ENCODE measurements at regions not wholly inside any gene's neighbourhood (a gene's known extent, or its start where the extent isn't known, plus 50 kb on each side); places are given as distances from the start of the nearest gene placed in this dataset.

GRCh38 chr2:39504790-39505335 lies 67.8 kb upstream of the MAP4K3 start:
- Mint-ChIP-seq H3K4me3 (peak overlapping the region in 3 of 8 donors; percentile 3 to 84 (median 42)), H3K9me3 (peaks cover 0 to 2% (median 0%) of the 10 kb centered on the region in 7 donors), H3K4me1 (peaks cover 13 to 22% (median 21%) of the 10 kb centered on the region in 3 donors), H3K27ac (no peak overlapping the region), H3K36me3 (no peaks in the 10 kb centered on the region), H3K27me3 (peaks cover 8 to 23% (median 13%) of the 10 kb centered on the region in 3 donors)
- DNase-seq, result no peak
- ATAC-seq (ENCODE audit: low read depth in 2 of 2), result no peak

GRCh38 chr2:39506215-39506614 lies 69.1 kb upstream of the MAP4K3 start:
- no peaks in the 10 kb centered on the region for H3K36me3 Mint-ChIP-seq
- ATAC-seq (ENCODE audit: low read depth in 2 of 2) (no peak), DNase-seq (no peak)
- H3K27me3 Mint-ChIP-seq, result peaks cover 4 to 13% (median 8%) of the 10 kb centered on the region in 3 donors
- peaks cover 13 to 22% (median 21%) of the 10 kb centered on the region in 3 donors for H3K4me1 Mint-ChIP-seq
- no peak overlapping the region for H3K27ac Mint-ChIP-seq
- H3K4me3 Mint-ChIP-seq, result no peak overlapping the region
- H3K9me3 Mint-ChIP-seq, result no peaks in the 10 kb centered on the region

- DNase-seq (no peak), ATAC-seq (ENCODE audit: low read depth in 2 of 2) (no peak)
- no peaks in the 10 kb centered on the region for H3K36me3 Mint-ChIP-seq
- H3K4me3 Mint-ChIP-seq, result no peak overlapping the region
- no peak overlapping the region for H3K27ac Mint-ChIP-seq
- peaks cover 0 to 6% (median 0%) of the 10 kb centered on the region in 3 donors for H3K27me3 Mint-ChIP-seq
- H3K9me3 Mint-ChIP-seq, result no peaks in the 10 kb centered on the region
- peaks cover 9 to 22% (median 15%) of the 10 kb centered on the region in 3 donors for H3K4me1 Mint-ChIP-seq
Measured at GRCh38 chr2:39508198-39508597, 71.1 kb upstream of the MAP4K3 start.

DNA sequence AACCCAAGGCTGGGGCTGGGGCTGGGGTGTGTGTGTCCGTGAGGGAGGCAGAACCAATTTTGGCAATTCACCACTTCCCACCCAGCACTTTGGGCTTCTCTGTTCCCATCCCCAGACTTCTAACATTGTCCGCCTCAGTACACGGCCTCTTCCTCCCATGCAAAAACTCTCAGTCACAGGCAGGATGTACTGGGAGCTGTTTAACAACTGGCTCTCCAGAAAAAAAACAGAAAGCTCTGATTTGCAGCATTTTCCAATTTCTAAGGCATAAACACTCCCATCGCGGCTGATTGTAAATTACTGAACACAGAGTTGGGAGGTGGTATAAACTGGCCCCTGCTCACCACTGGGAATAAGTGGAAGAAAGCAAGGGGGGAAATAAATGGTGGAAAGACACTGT lies 73.1 kb upstream of the MAP4K3 start:
- DNase-seq (no peak), ATAC-seq (ENCODE audit: low read depth in 2 of 2) (no peak)
- peak overlapping the region in 1 of 6 donors; percentile 3 for H3K27ac Mint-ChIP-seq
- H3K4me3 Mint-ChIP-seq, result no peak overlapping the region
- no peaks in the 10 kb centered on the region for H3K36me3 Mint-ChIP-seq
- no peaks in the 10 kb centered on the region for H3K9me3 Mint-ChIP-seq
- H3K4me1 Mint-ChIP-seq, result peaks cover 12 to 14% (median 14%) of the 10 kb centered on the region in 3 donors
- H3K27me3 Mint-ChIP-seq, result peaks cover 0 to 4% (median 0%) of the 10 kb centered on the region in 3 donors

DNA sequence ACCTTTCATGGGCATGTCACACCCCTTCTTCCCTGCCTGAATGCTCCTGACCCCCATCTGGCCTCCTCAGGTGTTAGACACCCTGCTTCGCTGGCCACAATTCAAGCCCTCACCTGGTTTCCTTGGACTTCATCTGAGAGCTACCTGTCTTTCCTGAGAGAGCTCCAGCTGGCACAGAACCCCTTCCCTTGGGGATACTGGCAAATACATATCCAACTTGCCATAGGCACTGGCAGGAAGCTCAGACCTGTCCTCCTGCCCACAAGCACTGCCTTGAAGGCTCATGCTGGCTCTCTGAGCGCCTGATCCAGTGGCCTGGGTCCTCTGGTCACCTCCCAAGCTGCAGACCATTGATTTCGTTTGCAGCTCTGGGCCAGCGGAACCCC lies 74.1 kb upstream of the MAP4K3 start:
- Mint-ChIP-seq H3K4me1 (peaks cover 14 to 16% (median 16%) of the 10 kb centered on the region in 3 donors), H3K9me3 (no peaks in the 10 kb centered on the region), H3K36me3 (peaks cover 0 to 3% of the 10 kb centered on the region in 2 donors), H3K27ac (no peak overlapping the region), H3K27me3 (peaks cover 0 to 4% (median 0%) of the 10 kb centered on the region in 3 donors), H3K4me3 (no peak overlapping the region)
- DNase-seq, result no peak
- ATAC-seq (ENCODE audit: low read depth in 2 of 2), result no peak

DNA sequence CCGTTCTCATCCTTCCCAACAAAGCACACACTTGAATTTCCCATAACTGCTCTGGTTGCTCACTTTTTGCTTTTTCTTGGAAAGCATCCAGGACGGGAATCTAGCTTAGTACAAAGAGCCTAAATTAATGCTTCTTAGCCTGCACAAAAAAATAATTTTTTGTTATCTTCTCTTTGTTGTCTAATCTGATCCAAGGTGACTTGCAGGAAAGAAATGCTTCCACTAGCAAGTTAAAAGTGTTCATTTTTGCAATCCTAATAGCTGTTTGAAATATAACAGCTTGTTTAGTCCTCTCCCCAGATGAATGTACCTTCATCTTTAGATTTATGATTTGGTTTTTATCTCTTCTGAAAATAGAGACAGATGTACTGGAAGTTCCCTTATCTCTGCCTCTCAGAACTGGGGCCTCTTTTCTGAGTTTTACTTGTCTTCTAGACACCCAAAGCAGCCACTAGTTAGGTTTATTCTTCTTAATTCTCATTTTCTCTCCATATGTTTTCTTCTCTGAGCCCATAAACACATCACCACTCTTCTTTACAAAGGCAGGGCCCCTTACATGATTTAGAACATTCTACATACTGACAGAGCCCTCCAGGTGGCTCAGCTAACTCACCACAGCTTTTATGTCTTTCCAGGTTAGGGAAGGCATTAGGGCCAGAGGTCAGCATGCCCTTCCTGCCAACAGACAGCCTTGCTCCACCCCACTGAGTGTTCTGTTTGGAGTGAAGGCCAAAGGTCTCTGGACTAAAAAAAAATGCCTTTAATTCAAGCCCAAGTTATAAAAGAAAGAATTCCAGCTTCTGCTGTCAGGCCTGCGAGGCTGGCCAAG lies 74.7 kb upstream of the MAP4K3 start:
- Mint-ChIP-seq H3K36me3 (peaks cover 0 to 3% of the 10 kb centered on the region in 2 donors), H3K4me1 (peaks cover 14 to 16% (median 16%) of the 10 kb centered on the region in 3 donors), H3K9me3 (no peaks in the 10 kb centered on the region), H3K4me3 (no peak overlapping the region), H3K27me3 (peaks cover 0 to 4% (median 0%) of the 10 kb centered on the region in 3 donors), H3K27ac (peak overlapping the region in 5 of 6 donors; percentile 13 to 55 (median 31))
- ATAC-seq (ENCODE audit: low read depth in 2 of 2), result no peak
- no peak for DNase-seq

GRCh38 chr2:39512434-39512935 lies 75.4 kb upstream of the MAP4K3 start:
- H3K4me3 Mint-ChIP-seq, result no peak overlapping the region
- H3K27me3 Mint-ChIP-seq, result peaks cover 0 to 4% (median 0%) of the 10 kb centered on the region in 3 donors
- H3K27ac Mint-ChIP-seq, result peak overlapping the region in 1 of 6 donors; percentile 13
- no peaks in the 10 kb centered on the region for H3K9me3 Mint-ChIP-seq
- H3K36me3 Mint-ChIP-seq, result peaks cover 0 to 3% of the 10 kb centered on the region in 2 donors
- H3K4me1 Mint-ChIP-seq, result peaks cover 14 to 16% (median 16%) of the 10 kb centered on the region in 3 donors
- DNase-seq, result no peak
- no peak for ATAC-seq (ENCODE audit: low read depth in 2 of 2)

DNA sequence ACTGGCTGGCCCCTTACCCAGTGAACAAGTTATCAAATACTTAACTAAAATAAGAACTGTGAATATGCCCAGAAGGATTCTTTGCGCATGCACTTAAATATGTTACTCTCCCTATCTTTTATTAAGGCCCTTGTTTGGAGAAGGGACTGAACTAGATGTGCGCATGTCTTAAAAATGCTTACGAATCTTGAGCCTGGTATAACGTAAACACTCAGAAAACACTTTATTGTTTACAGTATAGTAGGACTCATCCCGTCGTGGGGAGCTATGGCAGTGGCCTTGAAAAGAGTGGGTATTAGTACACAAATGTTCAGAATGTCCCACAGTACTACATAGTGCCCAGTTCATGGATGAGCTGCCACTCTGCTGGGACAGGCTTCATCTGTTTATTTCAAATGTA lies 75.9 kb upstream of the MAP4K3 start:
- peaks cover 0 to 4% (median 3%) of the 10 kb centered on the region in 3 donors for H3K27me3 Mint-ChIP-seq
- DNase-seq (no peak), ATAC-seq (ENCODE audit: low read depth in 2 of 2) (no peak)
- peaks cover 14 to 16% (median 16%) of the 10 kb centered on the region in 3 donors for H3K4me1 Mint-ChIP-seq
- peak overlapping the region in 1 of 6 donors; percentile 14 for H3K27ac Mint-ChIP-seq
- no peaks in the 10 kb centered on the region for H3K9me3 Mint-ChIP-seq
- H3K4me3 Mint-ChIP-seq, result no peak overlapping the region
- peaks cover 0 to 3% of the 10 kb centered on the region in 2 donors for H3K36me3 Mint-ChIP-seq

DNA sequence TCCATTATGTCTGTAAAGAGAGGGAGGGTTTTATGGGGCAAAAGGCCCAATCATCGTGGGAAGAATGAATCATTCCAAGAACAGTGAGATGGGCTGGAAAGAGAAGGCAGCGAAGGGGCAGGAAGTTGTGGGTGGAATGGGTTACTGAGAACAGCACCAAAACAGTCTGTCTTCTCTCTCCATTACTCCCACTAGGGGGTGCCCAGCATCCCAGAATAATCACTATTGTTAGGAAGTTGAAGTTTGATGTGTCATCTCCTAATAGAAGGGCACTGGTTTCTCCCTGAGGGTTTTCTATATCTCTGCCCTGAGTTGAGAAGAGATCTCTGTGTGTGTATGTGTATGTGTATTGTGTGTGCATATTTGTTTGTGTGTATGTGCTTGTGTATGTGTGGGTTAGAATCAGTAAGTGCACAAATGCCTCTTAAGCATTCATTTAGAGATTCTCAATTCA lies 76.6 kb upstream of the MAP4K3 start:
- Mint-ChIP-seq H3K4me1 (peaks cover 14 to 16% (median 16%) of the 10 kb centered on the region in 3 donors), H3K9me3 (no peaks in the 10 kb centered on the region), H3K27me3 (peaks cover 0 to 5% (median 4%) of the 10 kb centered on the region in 3 donors), H3K4me3 (no peak overlapping the region), H3K27ac (peak overlapping the region in 2 of 6 donors; percentile 11 to 68), H3K36me3 (peaks cover 0 to 3% of the 10 kb centered on the region in 2 donors)
- DNase-seq (no peak), ATAC-seq (ENCODE audit: low read depth in 2 of 2) (peak in 1 of 2 donors; percentile 39)

DNA sequence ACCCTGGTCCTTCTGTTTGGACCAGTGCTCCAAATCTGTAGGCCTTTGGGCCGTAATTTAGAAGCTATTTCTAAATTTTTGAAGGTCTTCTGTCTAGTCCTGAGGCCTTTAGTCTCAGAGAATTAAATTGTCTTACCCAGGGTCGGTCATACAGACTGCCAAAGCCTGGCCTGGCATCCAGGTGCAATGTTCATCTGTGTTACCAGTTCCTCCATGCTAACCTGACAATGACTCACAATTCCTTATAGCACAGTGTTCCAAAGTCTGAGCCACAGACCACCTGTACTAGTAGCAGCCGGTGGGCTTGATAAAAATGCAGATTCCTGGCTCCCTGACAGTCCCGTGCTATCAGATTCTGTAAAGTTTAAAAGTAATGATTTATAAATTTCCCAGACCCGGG lies 77.7 kb upstream of the MAP4K3 start:
- ATAC-seq (ENCODE audit: low read depth in 2 of 2), result no peak
- no peak for DNase-seq
- Mint-ChIP-seq H3K27me3 (peaks cover 0 to 5% (median 4%) of the 10 kb centered on the region in 3 donors), H3K4me1 (peaks cover 14 to 16% (median 16%) of the 10 kb centered on the region in 3 donors), H3K27ac (peak overlapping the region in 1 of 6 donors; percentile 4), H3K4me3 (no peak overlapping the region), H3K36me3 (peaks cover 0 to 3% of the 10 kb centered on the region in 2 donors), H3K9me3 (no peaks in the 10 kb centered on the region)

GRCh38 chr2:39515273-39515896 lies 78.3 kb upstream of the MAP4K3 start:
- Mint-ChIP-seq H3K36me3 (peaks cover 0 to 3% of the 10 kb centered on the region in 2 donors), H3K27me3 (peaks cover 0 to 5% (median 4%) of the 10 kb centered on the region in 3 donors), H3K4me3 (peak overlapping the region in 1 of 8 donors; percentile 36), H3K27ac (peak overlapping the region in 2 of 6 donors; percentile 11 to 44), H3K9me3 (peaks cover 0 to 2% (median 0%) of the 10 kb centered on the region in 7 donors), H3K4me1 (peaks cover 14 to 16% (median 16%) of the 10 kb centered on the region in 3 donors)
- ATAC-seq (ENCODE audit: low read depth in 2 of 2) (no peak), DNase-seq (no peak)

DNA sequence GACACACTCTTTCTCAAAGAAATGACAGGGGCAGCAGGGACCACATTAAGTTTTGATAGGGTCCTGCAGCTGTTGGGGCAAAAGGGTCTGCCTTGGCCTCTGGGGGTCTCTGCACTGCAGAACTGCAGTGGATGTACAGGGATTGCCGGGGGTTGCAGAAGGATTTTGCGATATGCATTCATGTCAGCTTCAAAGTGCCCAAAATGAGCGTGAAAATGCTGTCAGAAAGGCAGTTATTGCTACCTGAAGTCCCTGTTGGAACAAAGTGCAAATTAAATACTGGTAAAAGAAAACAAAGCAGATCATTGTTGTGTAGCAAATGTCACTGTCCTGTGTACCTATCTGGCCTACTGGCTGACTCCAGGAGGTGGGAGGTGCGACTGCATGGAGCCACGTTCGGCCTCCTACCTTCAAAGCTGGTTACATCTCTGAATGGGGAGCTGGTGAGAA lies 78.8 kb upstream of the MAP4K3 start:
- ATAC-seq (ENCODE audit: low read depth in 2 of 2) (no peak), DNase-seq (no peak)
- Mint-ChIP-seq H3K27ac (no peak overlapping the region), H3K4me3 (no peak overlapping the region), H3K27me3 (peaks cover 0 to 5% (median 4%) of the 10 kb centered on the region in 3 donors), H3K9me3 (peaks cover 0 to 6% (median under 1%) of the 10 kb centered on the region in 7 donors), H3K36me3 (peaks cover 4 to 7% of the 10 kb centered on the region in 2 donors), H3K4me1 (peaks cover 14 to 16% (median 16%) of the 10 kb centered on the region in 3 donors)

All from naive B cell (primary cell).